GM12875 (cell line): ENCODE measurements at regions not wholly inside any gene's neighbourhood (a gene's known extent, or its start where the extent isn't known, plus 50 kb on each side); places are given as distances from the start of the nearest gene placed in this dataset.
"Not testable (repeated sequence)": the region's sequence is repeated elsewhere in the genome, so short reads cannot be mapped to it uniquely, and the experiment has no call there.

ENCODE experiments used
- H3K4me3 ChIP-seq: one replicate; pipeline ENCODE4 v1.5.1; 2011; ENCODE audit warnings: low read depth, low read length, control low read depth
- TF ChIP-seq, protein P1 (sequence below): IDR thresholded peaks from 2 replicates; pipeline ENCODE4 v1.5.1; 2011; ENCODE audit warnings: low read depth, mild to moderate bottlenecking, control low read depth, inconsistent platforms, low read length, moderate library complexity, borderline replicate concordance; ENCODE audit not compliant: insufficient read depth

GRCh38 chr2:94776036-94776435, 95.2 kb upstream of the TEKT4 start:
- TF ChIP-seq, protein P1, sequence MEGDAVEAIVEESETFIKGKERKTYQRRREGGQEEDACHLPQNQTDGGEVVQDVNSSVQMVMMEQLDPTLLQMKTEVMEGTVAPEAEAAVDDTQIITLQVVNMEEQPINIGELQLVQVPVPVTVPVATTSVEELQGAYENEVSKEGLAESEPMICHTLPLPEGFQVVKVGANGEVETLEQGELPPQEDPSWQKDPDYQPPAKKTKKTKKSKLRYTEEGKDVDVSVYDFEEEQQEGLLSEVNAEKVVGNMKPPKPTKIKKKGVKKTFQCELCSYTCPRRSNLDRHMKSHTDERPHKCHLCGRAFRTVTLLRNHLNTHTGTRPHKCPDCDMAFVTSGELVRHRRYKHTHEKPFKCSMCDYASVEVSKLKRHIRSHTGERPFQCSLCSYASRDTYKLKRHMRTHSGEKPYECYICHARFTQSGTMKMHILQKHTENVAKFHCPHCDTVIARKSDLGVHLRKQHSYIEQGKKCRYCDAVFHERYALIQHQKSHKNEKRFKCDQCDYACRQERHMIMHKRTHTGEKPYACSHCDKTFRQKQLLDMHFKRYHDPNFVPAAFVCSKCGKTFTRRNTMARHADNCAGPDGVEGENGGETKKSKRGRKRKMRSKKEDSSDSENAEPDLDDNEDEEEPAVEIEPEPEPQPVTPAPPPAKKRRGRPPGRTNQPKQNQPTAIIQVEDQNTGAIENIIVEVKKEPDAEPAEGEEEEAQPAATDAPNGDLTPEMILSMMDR: no peak
- no peak overlapping the region for H3K4me3 ChIP-seq

DNA sequence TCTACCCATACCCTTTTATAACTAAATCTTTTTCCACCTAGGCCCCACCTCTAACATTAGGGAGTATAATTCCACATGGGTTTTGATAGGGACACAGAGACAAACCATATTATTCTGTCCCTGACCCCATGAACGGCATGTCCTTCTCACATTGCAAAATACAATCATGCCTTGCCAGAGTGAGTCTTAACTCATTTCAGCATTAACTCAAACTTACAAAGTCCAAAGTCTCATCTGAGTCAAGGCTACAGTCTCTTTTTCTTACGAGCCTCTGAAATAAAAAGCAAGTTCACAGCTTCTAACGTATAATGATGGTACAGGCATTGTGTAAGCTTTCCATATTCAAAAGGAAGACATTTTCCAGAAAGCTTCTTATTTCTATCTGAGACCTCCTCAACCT, 86.1 kb upstream of the TEKT4 start:
- not testable (repeated sequence) for H3K4me3 ChIP-seq

DNA sequence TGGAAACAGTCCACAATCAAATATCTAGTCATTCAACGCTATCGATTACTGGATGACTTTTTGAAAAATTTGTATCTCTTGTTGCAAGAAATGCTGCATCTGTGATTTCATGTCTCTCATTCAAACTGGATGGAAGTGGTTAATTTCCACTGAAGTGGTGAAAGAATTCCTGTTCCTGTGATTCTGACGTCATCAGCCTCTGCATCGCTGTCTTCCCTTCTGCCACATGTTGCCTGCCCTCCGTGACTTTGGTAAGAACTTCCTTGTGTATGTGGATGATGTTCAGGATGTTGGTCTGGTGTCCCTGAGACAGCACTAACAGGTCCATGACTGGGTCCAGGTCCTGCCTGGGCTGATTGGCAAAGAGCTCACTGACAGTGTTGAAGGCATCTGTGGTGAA, 84.8 kb upstream of the TEKT4 start:
- not testable (repeated sequence) for H3K4me3 ChIP-seq

GRCh38 chr2:94790169-94790568, 81.1 kb upstream of the TEKT4 start:
- not testable (repeated sequence) for H3K4me3 ChIP-seq

GRCh38 chr2:94797235-94797634, 74.0 kb upstream of the TEKT4 start:
- TF ChIP-seq, protein P1: peak; percentile 20; the same call in 1 of the 2 replicates
- not testable (repeated sequence) for H3K4me3 ChIP-seq
